Progenitor cell of endocrine pancreas (in vitro differentiated cells): ENCODE measurements at regions not wholly inside any gene's neighbourhood (a gene's known extent, or its start where the extent isn't known, plus 50 kb on each side); places are given as distances from the start of the nearest gene placed in this dataset.

Experiments
- DNase-seq: peaks from one replicate; pipeline ENCODE4 v3.0.0; 2021; ENCODE audit warnings: low spot score; ENCODE audit not compliant: unreplicated experiment
- H3K27ac Mint-ChIP-seq: 2 replicates; pipeline ENCODE4 v1.8.0; 2021; ENCODE audit warnings: mild to moderate bottlenecking, moderate library complexity, mixed read lengths
- H3K27me3 Mint-ChIP-seq: 2 replicates; pipeline ENCODE4 v1.8.0; 2021; ENCODE audit warnings: mixed read lengths
- H3K36me3 Mint-ChIP-seq: 2 replicates; pipeline ENCODE4 v1.8.0; 2022; ENCODE audit warnings: mixed read lengths; ENCODE audit not compliant: insufficient read depth
- H3K4me1 Mint-ChIP-seq: 2 replicates; pipeline ENCODE4 v1.8.0; 2021; ENCODE audit warnings: low read depth, mixed read lengths
- H3K4me3 Mint-ChIP-seq: 2 replicates; pipeline ENCODE4 v1.8.0; 2021; ENCODE audit warnings: low read depth, mild to moderate bottlenecking, moderate library complexity, mixed read lengths
- H3K9me3 Mint-ChIP-seq: 2 replicates; pipeline ENCODE4 v1.8.0; 2021; ENCODE audit warnings: low read depth, mixed read lengths
- TF ChIP-seq, protein P1 (sequence below): fragments of 200-600 bp; sonication (generic); IDR thresholded peaks from one replicate; pipeline ENCODE4 v1.5.0; 2021; ENCODE audit warnings: antibody characterized with exemption, mild to moderate bottlenecking; ENCODE audit not compliant: unreplicated experiment

DNA sequence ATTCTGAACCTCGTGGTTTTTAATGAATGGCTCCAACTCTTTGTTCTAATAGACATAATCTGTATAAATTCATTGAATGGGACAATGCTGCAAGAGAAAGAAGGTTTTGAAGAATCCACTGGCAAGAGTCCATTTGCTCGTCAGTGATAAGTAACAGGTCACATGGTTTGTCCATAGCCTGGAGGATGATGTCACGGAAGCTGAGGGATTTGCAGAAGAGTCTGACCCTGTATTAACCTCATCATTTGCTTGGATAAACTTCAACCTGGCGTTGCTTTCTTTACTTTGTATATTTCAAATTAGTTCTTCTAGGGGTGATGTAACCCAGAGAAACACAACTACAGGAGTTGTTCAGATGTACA lies 197.4 kb downstream of the GAS1 start:
- no peaks in the 10 kb centered on the region for H3K9me3 Mint-ChIP-seq
- no peak overlapping the region for H3K4me3 Mint-ChIP-seq
- no peaks in the 10 kb centered on the region for H3K4me1 Mint-ChIP-seq
- H3K27ac Mint-ChIP-seq = no peak overlapping the region
- DNase-seq = no peak
- H3K27me3 Mint-ChIP-seq = peaks cover 11% of the 10 kb centered on the region
- TF ChIP-seq, protein P1, sequence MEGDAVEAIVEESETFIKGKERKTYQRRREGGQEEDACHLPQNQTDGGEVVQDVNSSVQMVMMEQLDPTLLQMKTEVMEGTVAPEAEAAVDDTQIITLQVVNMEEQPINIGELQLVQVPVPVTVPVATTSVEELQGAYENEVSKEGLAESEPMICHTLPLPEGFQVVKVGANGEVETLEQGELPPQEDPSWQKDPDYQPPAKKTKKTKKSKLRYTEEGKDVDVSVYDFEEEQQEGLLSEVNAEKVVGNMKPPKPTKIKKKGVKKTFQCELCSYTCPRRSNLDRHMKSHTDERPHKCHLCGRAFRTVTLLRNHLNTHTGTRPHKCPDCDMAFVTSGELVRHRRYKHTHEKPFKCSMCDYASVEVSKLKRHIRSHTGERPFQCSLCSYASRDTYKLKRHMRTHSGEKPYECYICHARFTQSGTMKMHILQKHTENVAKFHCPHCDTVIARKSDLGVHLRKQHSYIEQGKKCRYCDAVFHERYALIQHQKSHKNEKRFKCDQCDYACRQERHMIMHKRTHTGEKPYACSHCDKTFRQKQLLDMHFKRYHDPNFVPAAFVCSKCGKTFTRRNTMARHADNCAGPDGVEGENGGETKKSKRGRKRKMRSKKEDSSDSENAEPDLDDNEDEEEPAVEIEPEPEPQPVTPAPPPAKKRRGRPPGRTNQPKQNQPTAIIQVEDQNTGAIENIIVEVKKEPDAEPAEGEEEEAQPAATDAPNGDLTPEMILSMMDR = no peak
- H3K36me3 Mint-ChIP-seq = no peaks in the 10 kb centered on the region

DNA sequence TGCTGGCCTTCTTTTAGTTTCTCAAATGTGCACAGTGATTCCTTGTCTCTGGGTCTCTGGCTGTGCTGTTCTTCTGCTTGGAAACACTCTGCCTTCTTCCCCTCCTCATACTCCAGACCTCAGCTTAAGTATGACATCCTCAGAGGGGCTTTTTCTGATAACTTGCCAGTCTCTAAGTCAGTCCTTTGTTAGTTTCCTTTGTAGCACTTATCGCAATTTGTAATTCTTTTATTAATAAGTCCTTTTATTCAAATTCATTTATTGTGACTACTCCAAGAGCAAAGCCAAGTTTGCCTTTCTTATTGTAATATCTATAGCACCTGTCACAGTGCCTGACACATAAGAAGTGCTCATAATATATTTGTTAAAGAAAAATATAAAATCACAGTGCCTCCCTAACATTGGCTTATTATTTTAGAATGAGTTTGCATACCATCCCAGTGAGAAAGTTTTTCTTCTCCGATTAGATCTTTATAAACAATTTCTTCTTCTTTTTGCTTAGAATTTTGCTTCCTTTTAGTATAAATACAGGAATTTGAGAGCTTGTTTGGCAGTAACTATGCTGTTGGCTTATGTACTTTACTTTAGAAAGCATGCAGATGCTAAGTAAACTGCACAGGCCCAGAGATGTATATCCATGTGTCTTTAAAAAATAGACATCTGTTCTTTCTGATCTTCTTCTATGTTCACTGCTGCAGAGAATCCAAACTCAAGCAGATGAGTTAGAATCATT lies 198.0 kb downstream of the GAS1 start:
- Mint-ChIP-seq H3K4me1 (no peaks in the 10 kb centered on the region), H3K4me3 (no peak overlapping the region), H3K36me3 (no peaks in the 10 kb centered on the region), H3K9me3 (no peaks in the 10 kb centered on the region), H3K27ac (no peak overlapping the region), H3K27me3 (peaks cover 11% of the 10 kb centered on the region)
- DNase-seq = no peak
- TF ChIP-seq, protein P1 = no peak

DNA sequence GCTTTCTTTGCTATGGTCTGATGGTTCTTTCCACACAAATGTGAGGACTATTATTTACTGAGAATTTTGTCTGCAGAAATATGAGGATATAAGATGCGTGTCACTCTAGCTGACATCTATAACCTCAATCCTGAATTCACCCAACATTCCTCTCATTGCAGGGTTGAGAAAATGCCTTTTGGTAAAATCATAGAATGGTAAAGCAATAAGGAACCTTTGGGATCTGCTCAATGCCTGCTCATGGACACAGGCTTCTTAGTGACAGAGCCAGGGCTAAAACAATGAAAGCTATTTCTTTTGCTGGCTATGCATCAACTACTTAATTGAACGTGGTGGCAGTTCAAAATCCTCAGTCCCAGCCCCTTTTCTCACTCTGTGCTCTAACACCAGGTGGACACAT lies 199.6 kb downstream of the GAS1 start:
- no peak for DNase-seq
- Mint-ChIP-seq H3K9me3 (no peaks in the 10 kb centered on the region), H3K36me3 (no peaks in the 10 kb centered on the region), H3K27me3 (peaks cover 8% of the 10 kb centered on the region), H3K4me1 (no peaks in the 10 kb centered on the region), H3K4me3 (no peak overlapping the region), H3K27ac (no peak overlapping the region)
- TF ChIP-seq, protein P1 = no peak

DNA sequence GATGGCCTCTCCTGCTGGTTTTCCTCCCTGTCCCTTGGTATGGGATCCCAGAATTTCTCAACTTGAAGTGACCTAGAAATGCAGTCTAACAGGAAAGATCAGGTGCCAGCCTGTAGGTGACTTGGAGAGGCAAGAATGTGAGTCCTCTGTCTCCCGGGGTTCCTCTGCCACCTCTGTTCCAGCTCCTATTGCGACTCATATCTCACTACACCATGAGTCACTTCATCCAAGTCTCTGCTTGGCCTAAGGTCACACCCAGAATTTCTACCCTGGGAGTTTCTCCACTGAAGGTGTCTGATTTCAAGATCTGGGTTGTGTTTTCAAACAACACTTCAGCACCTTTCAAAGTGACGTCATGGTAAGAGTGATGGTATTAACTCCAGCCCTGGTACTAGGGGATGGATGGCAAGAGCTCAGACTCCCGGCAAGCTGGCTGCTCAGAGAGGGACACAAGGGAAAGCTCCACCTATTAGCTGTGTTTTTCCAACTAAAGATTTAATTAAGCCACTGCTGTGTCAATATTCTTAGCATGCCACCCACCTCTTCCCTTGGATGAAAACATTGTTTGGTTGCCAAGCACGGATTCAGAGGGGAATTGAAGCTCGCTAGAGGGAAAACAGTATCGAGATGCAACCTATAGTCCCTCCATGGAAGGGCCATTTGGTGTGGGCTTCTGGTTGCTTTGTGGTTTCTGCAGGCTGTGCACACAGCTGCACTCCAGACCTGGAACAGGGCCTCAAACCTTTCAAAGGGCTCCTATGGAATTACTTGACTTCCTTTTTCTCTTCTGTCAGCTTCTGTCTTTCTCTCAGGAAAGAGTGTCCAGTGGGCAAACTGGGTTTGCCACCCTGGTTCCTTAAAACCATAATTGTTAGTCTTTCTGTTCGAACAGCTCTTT lies 205.7 kb downstream of the GAS1 start:
- TF ChIP-seq, protein P1 = no peak
- peak overlapping the region; percentile 67 for H3K27ac Mint-ChIP-seq
- DNase-seq = no peak
- H3K4me1 Mint-ChIP-seq = peaks cover 14% of the 10 kb centered on the region
- no peaks in the 10 kb centered on the region for H3K9me3 Mint-ChIP-seq
- no peak overlapping the region for H3K4me3 Mint-ChIP-seq
- no peaks in the 10 kb centered on the region for H3K27me3 Mint-ChIP-seq
- no peaks in the 10 kb centered on the region for H3K36me3 Mint-ChIP-seq

DNA sequence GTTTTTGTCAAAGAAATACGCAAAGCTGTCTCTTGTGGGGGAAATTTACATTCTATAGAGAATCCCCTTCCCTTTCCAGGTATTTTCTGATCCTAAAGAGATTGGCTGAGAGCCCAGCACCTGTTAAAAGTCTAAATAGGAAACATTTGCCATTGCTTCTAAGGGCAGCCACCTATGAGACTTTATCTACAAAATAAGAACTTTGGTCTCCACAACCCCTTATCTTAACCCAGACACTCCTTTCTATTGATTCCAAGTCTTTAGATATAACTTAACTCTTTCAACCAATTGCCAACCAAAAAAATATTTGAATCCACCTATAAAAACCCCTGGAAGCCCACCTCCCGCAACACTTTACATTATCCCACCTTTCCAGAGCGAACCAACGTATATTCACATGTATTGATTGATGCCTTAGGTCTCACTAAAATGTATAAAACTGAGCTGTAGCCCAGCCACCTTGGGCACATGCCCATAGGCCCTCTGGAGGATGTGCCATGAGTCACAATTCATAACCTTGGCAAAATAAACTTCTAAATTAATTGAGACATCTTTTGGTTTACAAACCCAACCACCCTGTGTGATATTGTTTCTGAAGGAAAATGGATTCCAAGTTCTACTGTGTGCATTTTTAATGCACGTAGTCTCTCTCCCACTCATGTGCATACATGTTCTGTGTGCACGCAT lies 211.4 kb downstream of the GAS1 start:
- H3K4me3 Mint-ChIP-seq = no peak overlapping the region

More for the DNA sequence above, 211.4 kb downstream of the GAS1 start:
- Mint-ChIP-seq H3K36me3 (no peaks in the 10 kb centered on the region), H3K27ac (peak overlapping the region; percentile 45), H3K9me3 (no peaks in the 10 kb centered on the region), H3K27me3 (no peaks in the 10 kb centered on the region), H3K4me1 (peaks cover 29% of the 10 kb centered on the region)
- no peak for DNase-seq
- TF ChIP-seq, protein P1 = no peak
